ENCODE measurements at regions not wholly inside any gene's neighbourhood (a gene's known extent, or its start where the extent isn't known, plus 50 kb on each side); places are given as distances from the start of the nearest gene placed in this dataset.

DNA sequence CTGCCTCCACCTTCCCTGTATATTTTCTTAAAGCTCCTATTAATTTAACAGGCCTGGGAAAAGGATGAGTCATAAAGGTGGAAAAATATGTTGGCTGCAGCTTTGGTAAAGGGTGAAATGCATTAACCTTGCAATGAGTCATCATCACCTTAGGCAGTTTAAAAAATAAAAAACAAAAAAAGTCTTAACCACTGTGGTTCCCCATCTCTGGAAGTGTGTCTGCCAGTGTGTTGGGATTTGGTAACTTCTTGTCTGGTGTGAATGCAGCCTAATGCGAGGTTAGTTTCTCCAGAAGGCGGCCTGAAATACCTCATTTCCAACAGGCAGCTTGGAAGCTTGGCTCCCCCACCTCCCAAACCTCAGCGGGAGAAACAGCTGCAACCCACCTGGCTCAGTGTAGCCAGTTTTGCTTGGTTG lies 265.3 kb upstream of the GAS1 start:
- Histone ChIP-seq H3K36me3 (ENCODE audit: insufficient read depth, low read length) (no peaks in the 10 kb centered on the region), H3K4me2 (ENCODE audit: low read length) (no peak overlapping the region), H3K9ac (ENCODE audit: low read depth, low read length) (no peak overlapping the region), H3K4me3 (ENCODE audit: low read length) (no peak overlapping the region), H3K4me1 (ENCODE audit: control insufficient read depth, insufficient read depth, low read length) (peaks cover 9% of the 10 kb centered on the region), H3K9me3 (replicated peaks; ENCODE audit: low read length) (no peaks in the 10 kb centered on the region), H3K27me3 (ENCODE audit: control insufficient read depth, insufficient read depth, low read length) (no peaks in the 10 kb centered on the region)

GRCh38 chr9:87213948-87214347 lies 266.6 kb upstream of the GAS1 start:
- H3K9ac ChIP-seq (ENCODE audit: low read depth, low read length): no peak overlapping the region
- H3K36me3 ChIP-seq (ENCODE audit: insufficient read depth, low read length): no peaks in the 10 kb centered on the region
- no peak overlapping the region for H3K4me2 ChIP-seq (ENCODE audit: low read length)
- H3K9me3 ChIP-seq (replicated peaks; ENCODE audit: low read length): no peaks in the 10 kb centered on the region
- no peaks in the 10 kb centered on the region for H3K27me3 ChIP-seq (ENCODE audit: control insufficient read depth, insufficient read depth, low read length)
- peaks cover 9% of the 10 kb centered on the region for H3K4me1 ChIP-seq (ENCODE audit: control insufficient read depth, insufficient read depth, low read length)
- no peak overlapping the region for H3K4me3 ChIP-seq (ENCODE audit: low read length)

GRCh38 chr9:87214991-87215390 lies 267.7 kb upstream of the GAS1 start:
- H3K36me3 ChIP-seq (ENCODE audit: insufficient read depth, low read length): no peaks in the 10 kb centered on the region
- no peaks in the 10 kb centered on the region for H3K9me3 ChIP-seq (replicated peaks; ENCODE audit: low read length)
- no peak overlapping the region for H3K4me3 ChIP-seq (ENCODE audit: low read length)
- peaks cover 9% of the 10 kb centered on the region for H3K4me1 ChIP-seq (ENCODE audit: control insufficient read depth, insufficient read depth, low read length)
- H3K4me2 ChIP-seq (ENCODE audit: low read length): no peak overlapping the region
- H3K9ac ChIP-seq (ENCODE audit: low read depth, low read length): no peak overlapping the region
- H3K27me3 ChIP-seq (ENCODE audit: control insufficient read depth, insufficient read depth, low read length): no peaks in the 10 kb centered on the region

DNA sequence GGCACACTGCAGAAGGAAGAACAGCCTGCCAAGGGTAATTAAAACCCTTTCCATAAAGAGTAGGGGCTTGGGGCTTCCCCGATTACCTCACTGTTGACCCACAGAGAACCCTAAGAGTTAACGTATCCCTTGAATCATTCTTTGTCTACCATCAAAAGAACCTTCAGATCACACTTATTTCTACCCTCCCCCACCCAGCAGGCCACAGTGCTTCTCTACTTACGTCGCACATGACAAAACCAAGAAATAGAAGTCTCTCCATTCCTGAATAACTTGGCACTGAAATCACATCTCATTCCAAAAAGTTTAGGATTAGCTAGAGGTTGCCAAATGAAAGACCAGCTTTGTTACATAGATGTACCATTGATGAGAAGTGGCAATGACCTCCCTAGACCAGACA lies 268.7 kb upstream of the GAS1 start:
- Histone ChIP-seq H3K4me3 (ENCODE audit: low read length) (no peak overlapping the region), H3K27me3 (ENCODE audit: control insufficient read depth, insufficient read depth, low read length) (no peaks in the 10 kb centered on the region), H3K4me1 (ENCODE audit: control insufficient read depth, insufficient read depth, low read length) (peaks cover 9% of the 10 kb centered on the region), H3K9me3 (replicated peaks; ENCODE audit: low read length) (no peaks in the 10 kb centered on the region), H3K36me3 (ENCODE audit: insufficient read depth, low read length) (no peaks in the 10 kb centered on the region), H3K4me2 (ENCODE audit: low read length) (no peak overlapping the region), H3K9ac (ENCODE audit: low read depth, low read length) (no peak overlapping the region)

DNA sequence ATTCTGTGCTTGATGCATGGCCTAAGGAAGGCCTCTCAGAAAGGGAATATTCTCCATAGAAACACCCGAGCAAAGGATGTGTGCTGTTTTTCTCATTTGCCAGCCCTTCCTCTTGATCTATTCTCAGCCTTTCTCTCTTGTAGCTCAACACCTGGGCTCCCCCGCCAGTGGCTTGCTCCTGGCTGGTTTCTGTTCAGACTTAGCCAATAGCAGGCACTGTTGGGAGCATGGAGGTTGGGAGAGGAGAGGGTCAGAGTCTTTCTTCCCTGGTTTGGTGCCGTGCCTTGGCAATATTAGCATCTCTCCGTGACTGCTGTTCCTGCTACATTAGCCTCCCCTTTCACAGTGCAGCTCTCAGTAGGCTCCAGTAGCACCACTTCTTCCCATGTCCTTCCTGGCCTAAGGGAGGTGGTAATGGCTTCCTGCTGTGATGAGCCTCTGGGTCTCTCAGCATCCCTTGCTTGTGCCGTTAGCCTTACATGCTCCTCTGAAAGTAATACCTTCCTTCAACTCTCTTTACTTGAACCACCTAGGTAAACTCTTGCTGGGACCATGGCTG lies 269.7 kb upstream of the GAS1 start:
- no peak overlapping the region for H3K9ac ChIP-seq (ENCODE audit: low read depth, low read length)
- no peak overlapping the region for H3K4me2 ChIP-seq (ENCODE audit: low read length)
- H3K27me3 ChIP-seq (ENCODE audit: control insufficient read depth, insufficient read depth, low read length): no peaks in the 10 kb centered on the region
- H3K4me1 ChIP-seq (ENCODE audit: control insufficient read depth, insufficient read depth, low read length): peaks cover 9% of the 10 kb centered on the region
- no peaks in the 10 kb centered on the region for H3K9me3 ChIP-seq (replicated peaks; ENCODE audit: low read length)
- no peak overlapping the region for H3K4me3 ChIP-seq (ENCODE audit: low read length)
- no peaks in the 10 kb centered on the region for H3K36me3 ChIP-seq (ENCODE audit: insufficient read depth, low read length)

DNA sequence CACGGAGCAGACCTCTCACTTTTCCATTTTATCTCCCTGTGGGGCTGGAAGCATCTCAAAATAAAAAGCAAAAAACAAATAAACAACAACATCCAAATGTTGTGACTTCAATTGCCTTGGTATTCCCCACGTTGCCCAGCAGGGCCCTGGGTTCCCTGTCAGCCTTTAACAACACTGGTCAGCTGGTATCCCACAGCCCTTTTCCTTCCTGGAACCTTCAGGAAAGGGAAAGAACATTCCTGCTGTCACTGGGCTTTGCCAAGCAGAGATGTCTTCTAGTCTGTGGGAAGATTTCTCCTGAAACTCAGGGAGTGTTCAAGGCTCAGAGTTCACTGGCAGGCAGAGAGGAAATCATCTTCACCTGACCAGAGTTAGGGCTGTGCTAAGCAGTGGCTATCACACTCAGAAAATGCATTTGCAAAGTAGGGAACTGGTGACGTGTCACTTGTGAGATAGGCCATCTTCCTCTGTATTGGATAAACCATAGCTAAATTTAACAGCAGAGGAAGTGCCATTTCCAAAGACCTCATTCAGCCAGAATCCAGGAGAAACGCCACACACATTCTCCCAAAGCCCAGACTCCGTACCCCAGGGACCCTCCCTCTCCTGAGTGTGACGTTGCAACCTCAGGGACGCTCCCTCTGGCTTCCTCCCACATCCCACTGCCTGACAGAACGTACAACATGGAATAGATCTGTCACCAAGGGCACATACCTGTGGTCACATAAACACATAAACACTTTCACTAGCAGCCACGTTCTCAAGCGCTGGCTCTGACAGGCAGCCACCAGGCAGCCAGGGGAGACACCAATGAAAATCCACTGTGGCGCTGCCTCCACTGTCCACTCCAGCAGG lies 274.0 kb upstream of the DAPK1 start:
- Histone ChIP-seq H3K4me2 (ENCODE audit: low read length) (no peak overlapping the region), H3K4me1 (ENCODE audit: control insufficient read depth, insufficient read depth, low read length) (no peaks in the 10 kb centered on the region), H3K9ac (ENCODE audit: low read depth, low read length) (no peak overlapping the region), H3K9me3 (replicated peaks; ENCODE audit: low read length) (no peaks in the 10 kb centered on the region), H3K4me3 (ENCODE audit: low read length) (no peak overlapping the region), H3K36me3 (ENCODE audit: insufficient read depth, low read length) (no peaks in the 10 kb centered on the region), H3K27me3 (ENCODE audit: control insufficient read depth, insufficient read depth, low read length) (no peaks in the 10 kb centered on the region)

GRCh38 chr9:87226896-87227295 lies 270.8 kb upstream of the DAPK1 start:
- Histone ChIP-seq H3K4me1 (ENCODE audit: control insufficient read depth, insufficient read depth, low read length) (no peaks in the 10 kb centered on the region), H3K36me3 (ENCODE audit: insufficient read depth, low read length) (no peaks in the 10 kb centered on the region), H3K4me3 (ENCODE audit: low read length) (no peak overlapping the region), H3K27me3 (ENCODE audit: control insufficient read depth, insufficient read depth, low read length) (no peaks in the 10 kb centered on the region), H3K9me3 (replicated peaks; ENCODE audit: low read length) (no peaks in the 10 kb centered on the region), H3K4me2 (ENCODE audit: low read length) (no peak overlapping the region), H3K9ac (ENCODE audit: low read depth, low read length) (no peak overlapping the region)

DNA sequence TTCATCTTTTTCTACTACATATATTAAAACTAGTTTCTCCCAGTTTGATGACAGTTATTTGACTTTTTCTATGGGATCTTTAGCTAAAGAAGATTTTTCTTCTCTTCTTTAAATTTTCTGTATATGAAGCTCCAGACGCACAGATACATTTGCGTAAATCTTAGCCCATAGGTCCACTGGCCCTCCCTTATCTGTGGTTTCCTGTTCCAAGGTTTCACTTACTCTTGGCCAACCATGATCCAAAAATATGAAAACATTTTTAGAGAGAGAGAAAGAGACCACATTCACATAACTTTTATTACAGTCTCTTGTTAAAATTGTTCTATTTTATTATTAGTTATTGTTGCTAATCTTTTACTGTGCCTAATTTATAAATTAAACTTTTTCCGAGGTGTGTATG lies 270.2 kb upstream of the DAPK1 start:
- H3K4me1 ChIP-seq (ENCODE audit: control insufficient read depth, insufficient read depth, low read length): no peaks in the 10 kb centered on the region
- H3K4me3 ChIP-seq (ENCODE audit: low read length): no peak overlapping the region
- H3K4me2 ChIP-seq (ENCODE audit: low read length): no peak overlapping the region
- no peak overlapping the region for H3K9ac ChIP-seq (ENCODE audit: low read depth, low read length)
- no peaks in the 10 kb centered on the region for H3K9me3 ChIP-seq (replicated peaks; ENCODE audit: low read length)
- no peaks in the 10 kb centered on the region for H3K36me3 ChIP-seq (ENCODE audit: insufficient read depth, low read length)
- no peaks in the 10 kb centered on the region for H3K27me3 ChIP-seq (ENCODE audit: control insufficient read depth, insufficient read depth, low read length)

- no peaks in the 10 kb centered on the region for H3K9me3 ChIP-seq (replicated peaks; ENCODE audit: low read length)
Measured at GRCh38 chr9:87229108-87229507, 268.6 kb upstream of the DAPK1 start.

GRCh38 chr9:87233431-87233830 lies 264.2 kb upstream of the DAPK1 start:
- H3K27me3 ChIP-seq (ENCODE audit: control insufficient read depth, insufficient read depth, low read length): no peaks in the 10 kb centered on the region

More at GRCh38 chr9:87229108-87229507, 268.6 kb upstream of the DAPK1 start:
- Histone ChIP-seq H3K36me3 (ENCODE audit: insufficient read depth, low read length) (no peaks in the 10 kb centered on the region), H3K4me2 (ENCODE audit: low read length) (no peak overlapping the region), H3K9ac (ENCODE audit: low read depth, low read length) (no peak overlapping the region), H3K4me1 (ENCODE audit: control insufficient read depth, insufficient read depth, low read length) (peaks cover 3% of the 10 kb centered on the region), H3K27me3 (ENCODE audit: control insufficient read depth, insufficient read depth, low read length) (no peaks in the 10 kb centered on the region), H3K4me3 (ENCODE audit: low read length) (no peak overlapping the region)

GRCh38 chr9:87233899-87234455 lies 263.7 kb upstream of the DAPK1 start:
- no peaks in the 10 kb centered on the region for H3K9me3 ChIP-seq (replicated peaks; ENCODE audit: low read length)
- peaks cover 15% of the 10 kb centered on the region for H3K4me1 ChIP-seq (ENCODE audit: control insufficient read depth, insufficient read depth, low read length)
- no peaks in the 10 kb centered on the region for H3K27me3 ChIP-seq (ENCODE audit: control insufficient read depth, insufficient read depth, low read length)
- H3K4me2 ChIP-seq (ENCODE audit: low read length): peak overlapping the region; percentile 39
- no peaks in the 10 kb centered on the region for H3K36me3 ChIP-seq (ENCODE audit: insufficient read depth, low read length)
- H3K9ac ChIP-seq (ENCODE audit: low read depth, low read length): no peak overlapping the region
- peak overlapping the region; percentile 15 for H3K4me3 ChIP-seq (ENCODE audit: low read length)

More at GRCh38 chr9:87233431-87233830, 264.2 kb upstream of the DAPK1 start:
- Histone ChIP-seq H3K4me3 (ENCODE audit: low read length) (no peak overlapping the region), H3K9me3 (replicated peaks; ENCODE audit: low read length) (no peaks in the 10 kb centered on the region), H3K9ac (ENCODE audit: low read depth, low read length) (no peak overlapping the region), H3K4me2 (ENCODE audit: low read length) (peak overlapping the region; percentile 39), H3K4me1 (ENCODE audit: control insufficient read depth, insufficient read depth, low read length) (peaks cover 10% of the 10 kb centered on the region), H3K36me3 (ENCODE audit: insufficient read depth, low read length) (no peaks in the 10 kb centered on the region)

Data from skeletal muscle satellite cell (primary cell).